T-helper 1 cell treated with Interleukin-12 subunit alpha and Interleukin-12 subunit beta and Interleukin-4 antibody, amounts not matched to agents 30 ng/mL and 1 ng/mL, for 36 hours (primary cell): ENCODE measurements at regions not wholly inside any gene's neighbourhood (a gene's known extent, or its start where the extent isn't known, plus 50 kb on each side); places are given as distances from the start of the nearest gene placed in this dataset.

Experiments
- intact Hi-C: fragments of 100-400 bp; cut with micrococcal nuclease; formaldehyde crosslinking; loops from one replicate; pipeline ENCODE4 v1.15.1; 2024

GRCh38 chr2:39512941-39513340 is 75.9 kb upstream of the MAP4K3 start:
- intact Hi-C loops: loop anchor here (1.0 to 10.0 kb wide), 3 partner anchors 21 to 212 kb away; partner anchors contain the start of gene MAP4K3

- intact Hi-C loops: loop anchor here (1.0 to 10.0 kb wide), 3 partner anchors 21 to 211 kb away; partner anchors contain the start of gene MAP4K3
Observed at GRCh38 chr2:39513641-39514094, 76.6 kb upstream of the MAP4K3 start.

GRCh38 chr2:39514825-39515224 is 77.7 kb upstream of the MAP4K3 start:
- intact Hi-C loops: loop anchor here (5.0 to 10.0 kb wide), 2 partner anchors 78 to 210 kb away; partner anchors contain the start of gene MAP4K3

- intact Hi-C loops: loop anchor here (10.0 kb wide), 1 partner anchor 209 kb away; no protein-coding TSS in a partner anchor
Observed at GRCh38 chr2:39515273-39515896, 78.3 kb upstream of the MAP4K3 start.

GRCh38 chr2:39515897-39516346 is 78.8 kb upstream of the MAP4K3 start:
- intact Hi-C loops: loop anchor here (10.0 kb wide), 1 partner anchor 209 kb away; no protein-coding TSS in a partner anchor

- intact Hi-C loops: loop anchor here (10.0 kb wide), 1 partner anchor 208 kb away; no protein-coding TSS in a partner anchor
Observed at GRCh38 chr2:39516347-39517101, 79.4 kb upstream of the MAP4K3 start.

GRCh38 chr2:39517102-39517436 is 80.0 kb upstream of the MAP4K3 start:
- intact Hi-C loops: loop anchor here (10.0 kb wide), 1 partner anchor 208 kb away; no protein-coding TSS in a partner anchor

- intact Hi-C loops: loop anchor here (10.0 kb wide), 1 partner anchor 207 kb away; no protein-coding TSS in a partner anchor
Observed at GRCh38 chr2:39517622-39518021, 80.5 kb upstream of the MAP4K3 start.

GRCh38 chr2:39519886-39520285 is 82.8 kb upstream of the MAP4K3 start:
- intact Hi-C loops: loop anchor here (10.0 kb wide), 1 partner anchor 205 kb away; no protein-coding TSS in a partner anchor

GRCh38 chr2:39521876-39522517 is 84.9 kb upstream of the MAP4K3 start:
- intact Hi-C loops: no loop called here

- intact Hi-C loops: no loop called here
Observed at GRCh38 chr2:39522518-39522877, 85.4 kb upstream of the MAP4K3 start.

- intact Hi-C loops: no loop called here
Observed at GRCh38 chr2:39523308-39524044, 86.4 kb upstream of the MAP4K3 start.

- intact Hi-C loops: no loop called here
Observed at GRCh38 chr2:39524061-39524460, 87.0 kb upstream of the MAP4K3 start.

- intact Hi-C loops: no loop called here
Observed at GRCh38 chr2:39524756-39525635, 87.9 kb upstream of the MAP4K3 start.

GRCh38 chr2:39525636-39526412 is 88.7 kb upstream of the MAP4K3 start:
- intact Hi-C loops: no loop called here

- intact Hi-C loops: no loop called here
Observed at GRCh38 chr2:39528701-39529100, 91.6 kb upstream of the MAP4K3 start.

- intact Hi-C loops: no loop called here
Observed at GRCh38 chr2:39529836-39530235, 92.8 kb upstream of the MAP4K3 start.

GRCh38 chr2:39530411-39530866 is 93.4 kb upstream of the MAP4K3 start:
- intact Hi-C loops: no loop called here

- intact Hi-C loops: no loop called here
Observed at GRCh38 chr2:39531220-39531777, 94.2 kb upstream of the MAP4K3 start.
